Smooth muscle cell (in vitro differentiated cells): ENCODE measurements at regions not wholly inside any gene's neighbourhood (a gene's known extent, or its start where the extent isn't known, plus 50 kb on each side); places are given as distances from the start of the nearest gene placed in this dataset.

ENCODE experiments used
- DNase-seq: peaks from one replicate; lab custom pipeline; 2025; ENCODE audit not compliant: unreplicated experiment; lab: John Stamatoyannopoulos, UW
- H2AFZ ChIP-seq: fragments of 200-600 bp; sonication (generic); 2 replicates; pipeline ENCODE4 v1.6.0; 2016; ENCODE audit warnings: antibody characterized with exemption, low read depth, mild to moderate bottlenecking
- H3F3A ChIP-seq: fragments of 200-600 bp; sonication (generic); 2 replicates; pipeline ENCODE4 v1.6.0; 2017; ENCODE audit warnings: antibody characterized with exemption, low read depth
- H3K27ac ChIP-seq: fragments of 200-600 bp; sonication (generic); 2 replicates; pipeline ENCODE4 v1.5.1; 2016; ENCODE audit warnings: low read depth, mild to moderate bottlenecking
- H3K27me3 ChIP-seq: fragments of 200-600 bp; sonication (generic); 2 replicates; pipeline ENCODE4 v1.6.1; 2016; ENCODE audit warnings: low read depth, mild to moderate bottlenecking
- H3K36me3 ChIP-seq: fragments of 200-600 bp; sonication (generic); 2 replicates; pipeline ENCODE4 v1.5.1; 2016; ENCODE audit warnings: low read depth
- H3K4me1 ChIP-seq: fragments of 200-600 bp; sonication (generic); 2 replicates; pipeline ENCODE4 v1.5.1; 2016; ENCODE audit warnings: low read depth
- H3K4me2 ChIP-seq: fragments of 200-600 bp; sonication (generic); 2 replicates; pipeline ENCODE4 v1.6.0; 2016; ENCODE audit warnings: mild to moderate bottlenecking
- H3K4me3 ChIP-seq: fragments of 200-600 bp; sonication (generic); 2 replicates; pipeline ENCODE4 v1.5.1; 2016; ENCODE audit warnings: mild to moderate bottlenecking
- H3K79me2 ChIP-seq: fragments of 200-600 bp; sonication (generic); 2 replicates; pipeline ENCODE4 v1.6.0; 2016; ENCODE audit warnings: low read depth, mild to moderate bottlenecking
- H3K9ac ChIP-seq: fragments of 200-600 bp; sonication (generic); 2 replicates; pipeline ENCODE4 v1.6.0; 2016; ENCODE audit warnings: low read depth
- H3K9me3 ChIP-seq: fragments of 200-600 bp; sonication (generic); replicated peaks from 2 replicates; pipeline ENCODE4 v1.5.1; 2016; ENCODE audit warnings: low read depth
- H4K20me1 ChIP-seq: fragments of 200-600 bp; sonication (generic); 2 replicates; pipeline ENCODE4 v1.6.0; 2016; ENCODE audit warnings: low read depth
- WGBS: methylation state at CpG from one replicate; pipeline ENCODE4 v1.1.7; 2016; ENCODE audit warnings: low lambda C conversion rate; 5-methylcytosine and 5-hydroxymethylcytosine counted together
- TF ChIP-seq, protein P1 (sequence below): fragments of 200-600 bp; sonication (generic); IDR thresholded peaks from 2 replicates; pipeline ENCODE4 v1.5.1; 2017; ENCODE audit warnings: borderline replicate concordance, mild to moderate bottlenecking, antibody characterized with exemption; ENCODE audit not compliant: insufficient read depth, poor library complexity, severe bottlenecking

DNA sequence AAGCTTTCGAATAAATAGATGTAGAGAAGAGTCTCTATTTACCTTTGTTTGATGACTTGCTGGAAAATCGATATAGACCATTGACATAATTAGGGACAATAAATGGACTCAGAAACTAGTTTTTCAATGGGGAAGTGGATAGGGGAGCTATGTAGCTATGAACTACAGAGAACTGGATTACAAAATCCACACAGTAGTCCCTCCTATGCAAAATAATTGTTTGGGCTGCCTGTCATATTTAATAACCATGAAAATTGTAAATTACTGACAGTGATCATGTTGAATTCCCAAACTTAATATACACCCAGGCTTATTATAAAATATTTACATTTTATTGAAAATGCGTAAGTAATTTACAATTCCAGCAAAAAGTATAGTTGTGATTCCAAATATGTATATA, 333.1 kb upstream of the FAM241A start:
- H4K20me1 ChIP-seq: no peaks in the 10 kb centered on the region
- no peaks in the 10 kb centered on the region for H3K36me3 ChIP-seq
- H3K27me3 ChIP-seq: peaks cover 14% of the 10 kb centered on the region
- no peaks in the 10 kb centered on the region for H3K4me1 ChIP-seq
- H3K4me3 ChIP-seq: no peak overlapping the region
- no peaks in the 10 kb centered on the region for H3F3A ChIP-seq
- WGBS: 96% methylated on average over 3 of the region's 3 CpGs
- H2AFZ ChIP-seq: no peak overlapping the region
- H3K27ac ChIP-seq: no peak overlapping the region
- DNase-seq: no peak
- H3K9me3 ChIP-seq: no peaks in the 10 kb centered on the region
- TF ChIP-seq, protein P1, sequence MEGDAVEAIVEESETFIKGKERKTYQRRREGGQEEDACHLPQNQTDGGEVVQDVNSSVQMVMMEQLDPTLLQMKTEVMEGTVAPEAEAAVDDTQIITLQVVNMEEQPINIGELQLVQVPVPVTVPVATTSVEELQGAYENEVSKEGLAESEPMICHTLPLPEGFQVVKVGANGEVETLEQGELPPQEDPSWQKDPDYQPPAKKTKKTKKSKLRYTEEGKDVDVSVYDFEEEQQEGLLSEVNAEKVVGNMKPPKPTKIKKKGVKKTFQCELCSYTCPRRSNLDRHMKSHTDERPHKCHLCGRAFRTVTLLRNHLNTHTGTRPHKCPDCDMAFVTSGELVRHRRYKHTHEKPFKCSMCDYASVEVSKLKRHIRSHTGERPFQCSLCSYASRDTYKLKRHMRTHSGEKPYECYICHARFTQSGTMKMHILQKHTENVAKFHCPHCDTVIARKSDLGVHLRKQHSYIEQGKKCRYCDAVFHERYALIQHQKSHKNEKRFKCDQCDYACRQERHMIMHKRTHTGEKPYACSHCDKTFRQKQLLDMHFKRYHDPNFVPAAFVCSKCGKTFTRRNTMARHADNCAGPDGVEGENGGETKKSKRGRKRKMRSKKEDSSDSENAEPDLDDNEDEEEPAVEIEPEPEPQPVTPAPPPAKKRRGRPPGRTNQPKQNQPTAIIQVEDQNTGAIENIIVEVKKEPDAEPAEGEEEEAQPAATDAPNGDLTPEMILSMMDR: no peak
- no peak overlapping the region for H3K4me2 ChIP-seq
- no peak overlapping the region for H3K9ac ChIP-seq
- H3K79me2 ChIP-seq: no peaks in the 10 kb centered on the region

DNA sequence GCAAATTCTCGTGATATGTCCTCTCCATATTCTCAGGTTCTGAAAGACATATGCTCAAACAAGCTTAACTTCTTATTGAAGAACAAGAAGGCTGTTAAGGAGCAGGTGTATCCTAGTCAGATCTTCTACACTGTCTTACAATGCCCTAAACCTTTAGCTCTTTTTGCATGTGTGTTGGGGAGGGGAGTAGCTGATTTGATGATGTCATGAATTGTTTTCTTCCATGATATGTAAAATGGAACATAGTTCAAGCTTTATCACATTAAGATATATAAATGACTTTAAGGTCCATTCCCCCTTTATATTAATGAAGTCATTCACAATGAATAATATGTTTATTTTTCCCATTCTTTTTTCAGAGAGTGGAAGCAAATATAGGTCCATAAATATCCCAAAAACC, 332.5 kb upstream of the FAM241A start:
- no peak for DNase-seq
- Histone ChIP-seq H3K4me2 (no peak overlapping the region), H3K79me2 (no peaks in the 10 kb centered on the region), H3F3A (no peaks in the 10 kb centered on the region), H4K20me1 (no peaks in the 10 kb centered on the region), H3K4me3 (no peak overlapping the region), H3K9ac (no peak overlapping the region), H3K36me3 (no peaks in the 10 kb centered on the region), H3K27me3 (peaks cover 10% of the 10 kb centered on the region), H2AFZ (no peak overlapping the region), H3K27ac (no peak overlapping the region), H3K4me1 (no peaks in the 10 kb centered on the region), H3K9me3 (no peaks in the 10 kb centered on the region)
- 83% methylated on average over 1 of the region's 1 CpG for WGBS
- TF ChIP-seq, protein P1: no peak

DNA sequence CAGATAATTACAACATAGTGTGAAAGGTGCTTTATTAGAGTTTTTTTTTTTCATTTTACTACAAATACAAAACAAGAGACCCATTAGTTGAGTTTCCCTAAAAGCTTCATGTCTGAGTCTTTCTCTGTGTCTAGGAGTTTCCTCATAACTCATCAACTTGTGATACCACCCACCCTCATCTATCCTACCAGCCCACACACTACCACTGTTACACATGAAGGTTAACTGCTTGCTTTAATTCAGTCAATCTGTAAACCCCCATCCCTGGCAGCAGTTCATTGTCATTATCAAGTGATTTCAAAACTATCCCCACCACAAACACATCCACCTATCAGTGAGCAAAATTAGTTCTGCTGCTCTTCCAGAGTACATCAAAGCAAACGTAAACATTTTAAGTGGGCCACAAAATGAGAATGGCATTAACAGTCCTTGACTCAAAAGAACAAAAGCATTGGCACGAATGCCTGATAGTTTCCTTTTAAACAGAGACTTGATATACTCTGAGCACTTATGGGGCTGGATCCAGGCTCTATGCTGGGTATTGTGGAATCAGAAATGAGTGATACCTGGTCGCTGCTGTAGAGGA, 331.6 kb upstream of the FAM241A start:
- H3F3A ChIP-seq: no peaks in the 10 kb centered on the region
- WGBS: 41% methylated on average over 3 of the region's 3 CpGs
- TF ChIP-seq, protein P1: no peak

DNA sequence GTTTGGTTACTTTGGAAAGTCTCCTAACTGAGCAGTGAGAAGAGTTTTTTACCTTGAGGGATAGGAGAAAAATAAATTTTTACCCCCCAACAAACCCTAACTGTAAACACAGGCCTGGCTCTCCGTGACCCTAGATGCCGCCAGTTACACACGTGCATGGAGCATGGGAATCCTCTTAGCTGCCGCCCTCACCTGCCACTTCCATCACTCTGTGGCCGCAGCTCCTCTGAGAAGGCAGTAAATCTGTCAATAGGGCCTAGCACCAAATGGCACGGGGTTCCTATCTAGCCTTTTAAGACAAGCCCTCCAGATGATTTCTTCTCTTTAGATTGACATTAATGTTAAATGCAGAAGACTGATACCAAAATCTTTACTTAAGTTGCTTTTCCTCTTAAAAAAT, 330.3 kb upstream of the FAM241A start:
- Histone ChIP-seq H3K4me2 (no peak overlapping the region), H4K20me1 (no peaks in the 10 kb centered on the region), H3K27ac (no peak overlapping the region), H3K4me1 (no peaks in the 10 kb centered on the region), H3K4me3 (no peak overlapping the region), H3K79me2 (no peaks in the 10 kb centered on the region), H2AFZ (no peak overlapping the region), H3K27me3 (no peaks in the 10 kb centered on the region), H3F3A (no peaks in the 10 kb centered on the region), H3K9ac (no peak overlapping the region), H3K9me3 (peaks cover 7% of the 10 kb centered on the region), H3K36me3 (no peaks in the 10 kb centered on the region)
- WGBS: 76% methylated on average over 6 of the region's 6 CpGs
- DNase-seq: no peak
- TF ChIP-seq, protein P1: no peak

More for the DNA sequence above, 331.6 kb upstream of the FAM241A start:
- Histone ChIP-seq H3K79me2 (no peaks in the 10 kb centered on the region), H3K9ac (no peak overlapping the region), H3K9me3 (peaks cover 7% of the 10 kb centered on the region), H3K4me2 (peak overlapping the region; percentile 35), H3K27me3 (peaks cover under 1% of the 10 kb centered on the region), H2AFZ (peak overlapping the region; percentile 15), H3K4me1 (no peaks in the 10 kb centered on the region), H3K36me3 (no peaks in the 10 kb centered on the region), H4K20me1 (no peaks in the 10 kb centered on the region), H3K27ac (no peak overlapping the region), H3K4me3 (no peak overlapping the region)
- DNase-seq: no peak
